Hepatocyte (in vitro differentiated cells): ENCODE measurements at regions not wholly inside any gene's neighbourhood (a gene's known extent, or its start where the extent isn't known, plus 50 kb on each side); places are given as distances from the start of the nearest gene placed in this dataset.

Experiments
- EZH2 ChIP-seq: fragments of 200-600 bp; sonication (generic); IDR thresholded peaks from 2 replicates; pipeline ENCODE4 v1.6.1; 2016; ENCODE audit warnings: antibody characterized with exemption, mild to moderate bottlenecking, borderline replicate concordance
- EZH2phosphoT487 ChIP-seq: fragments of 200-600 bp; sonication (generic); IDR thresholded peaks from one replicate; pipeline ENCODE4 v1.6.1; 2018; ENCODE audit warnings: antibody characterized with exemption, mild to moderate bottlenecking, low read depth, moderate library complexity; ENCODE audit not compliant: unreplicated experiment, severe bottlenecking
- TF ChIP-seq, protein P1 (sequence below): fragments of 200-600 bp; sonication (generic); IDR thresholded peaks from 2 replicates; pipeline ENCODE4 v1.5.1; 2016; ENCODE audit warnings: antibody characterized with exemption, mild to moderate bottlenecking; ENCODE audit not compliant: poor library complexity

DNA sequence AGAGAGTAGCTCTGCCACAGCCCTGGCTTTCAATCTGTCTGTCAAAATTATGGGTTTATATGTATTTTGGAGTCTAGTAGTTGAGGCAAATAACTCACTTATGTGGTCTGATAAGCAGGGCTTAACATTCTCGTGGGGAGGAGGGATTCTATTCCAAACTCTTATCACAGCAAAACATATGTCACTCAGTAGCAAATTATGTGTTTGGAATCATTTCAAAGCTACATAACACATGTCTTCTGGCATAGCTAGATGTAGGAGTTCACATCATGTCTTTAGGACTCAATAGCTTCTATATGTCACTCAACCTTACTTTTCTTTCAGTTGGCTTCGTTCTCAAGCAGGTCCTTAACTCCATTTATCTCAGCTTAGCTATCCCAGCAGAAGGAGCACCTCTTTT lies 144.5 kb upstream of the SEMA6A start:
- TF ChIP-seq, protein P1, sequence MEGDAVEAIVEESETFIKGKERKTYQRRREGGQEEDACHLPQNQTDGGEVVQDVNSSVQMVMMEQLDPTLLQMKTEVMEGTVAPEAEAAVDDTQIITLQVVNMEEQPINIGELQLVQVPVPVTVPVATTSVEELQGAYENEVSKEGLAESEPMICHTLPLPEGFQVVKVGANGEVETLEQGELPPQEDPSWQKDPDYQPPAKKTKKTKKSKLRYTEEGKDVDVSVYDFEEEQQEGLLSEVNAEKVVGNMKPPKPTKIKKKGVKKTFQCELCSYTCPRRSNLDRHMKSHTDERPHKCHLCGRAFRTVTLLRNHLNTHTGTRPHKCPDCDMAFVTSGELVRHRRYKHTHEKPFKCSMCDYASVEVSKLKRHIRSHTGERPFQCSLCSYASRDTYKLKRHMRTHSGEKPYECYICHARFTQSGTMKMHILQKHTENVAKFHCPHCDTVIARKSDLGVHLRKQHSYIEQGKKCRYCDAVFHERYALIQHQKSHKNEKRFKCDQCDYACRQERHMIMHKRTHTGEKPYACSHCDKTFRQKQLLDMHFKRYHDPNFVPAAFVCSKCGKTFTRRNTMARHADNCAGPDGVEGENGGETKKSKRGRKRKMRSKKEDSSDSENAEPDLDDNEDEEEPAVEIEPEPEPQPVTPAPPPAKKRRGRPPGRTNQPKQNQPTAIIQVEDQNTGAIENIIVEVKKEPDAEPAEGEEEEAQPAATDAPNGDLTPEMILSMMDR = no peak
- TF ChIP-seq EZH2phosphoT487 (no peak), EZH2 (no peak)
